ENCODE measurements at regions not wholly inside any gene's neighbourhood (a gene's known extent, or its start where the extent isn't known, plus 50 kb on each side); places are given as distances from the start of the nearest gene placed in this dataset.

DNA sequence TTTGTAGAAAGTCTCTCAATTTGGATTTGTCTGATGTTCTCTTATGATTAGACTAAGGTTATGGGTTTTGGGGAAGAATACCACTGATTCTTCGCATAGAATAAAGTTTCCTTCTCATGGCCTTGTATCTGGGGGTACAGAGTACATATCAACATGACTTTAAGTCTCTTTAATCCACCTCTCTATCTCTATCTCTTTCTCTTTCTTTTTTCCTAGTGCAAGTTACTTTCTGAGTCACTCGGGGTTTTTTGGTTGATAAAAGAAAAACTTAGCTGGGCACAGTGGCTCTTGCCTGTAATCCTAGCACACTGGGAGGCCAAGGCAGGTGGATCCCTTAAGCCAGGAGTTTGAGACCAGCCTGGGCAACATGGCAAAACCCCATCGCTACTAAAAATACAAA lies 100.1 kb upstream of the MAP4K3 start (continued):
- no peak for TF ChIP-seq TBL1XR1 (IDR thresholded peaks at IDR 0.05; ENCODE audit: low read depth, low read length)
- TF ChIP-seq, protein P1, sequence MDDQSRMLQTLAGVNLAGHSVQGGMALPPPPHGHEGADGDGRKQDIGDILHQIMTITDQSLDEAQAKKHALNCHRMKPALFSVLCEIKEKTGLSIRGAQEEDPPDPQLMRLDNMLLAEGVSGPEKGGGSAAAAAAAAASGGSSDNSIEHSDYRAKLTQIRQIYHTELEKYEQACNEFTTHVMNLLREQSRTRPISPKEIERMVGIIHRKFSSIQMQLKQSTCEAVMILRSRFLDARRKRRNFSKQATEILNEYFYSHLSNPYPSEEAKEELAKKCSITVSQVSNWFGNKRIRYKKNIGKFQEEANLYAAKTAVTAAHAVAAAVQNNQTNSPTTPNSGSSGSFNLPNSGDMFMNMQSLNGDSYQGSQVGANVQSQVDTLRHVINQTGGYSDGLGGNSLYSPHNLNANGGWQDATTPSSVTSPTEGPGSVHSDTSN (IDR thresholded peaks at IDR 0.05; ENCODE audit: insufficient replicate concordance, low read depth, low read length) = no peak
- TF ChIP-seq, protein P2, sequence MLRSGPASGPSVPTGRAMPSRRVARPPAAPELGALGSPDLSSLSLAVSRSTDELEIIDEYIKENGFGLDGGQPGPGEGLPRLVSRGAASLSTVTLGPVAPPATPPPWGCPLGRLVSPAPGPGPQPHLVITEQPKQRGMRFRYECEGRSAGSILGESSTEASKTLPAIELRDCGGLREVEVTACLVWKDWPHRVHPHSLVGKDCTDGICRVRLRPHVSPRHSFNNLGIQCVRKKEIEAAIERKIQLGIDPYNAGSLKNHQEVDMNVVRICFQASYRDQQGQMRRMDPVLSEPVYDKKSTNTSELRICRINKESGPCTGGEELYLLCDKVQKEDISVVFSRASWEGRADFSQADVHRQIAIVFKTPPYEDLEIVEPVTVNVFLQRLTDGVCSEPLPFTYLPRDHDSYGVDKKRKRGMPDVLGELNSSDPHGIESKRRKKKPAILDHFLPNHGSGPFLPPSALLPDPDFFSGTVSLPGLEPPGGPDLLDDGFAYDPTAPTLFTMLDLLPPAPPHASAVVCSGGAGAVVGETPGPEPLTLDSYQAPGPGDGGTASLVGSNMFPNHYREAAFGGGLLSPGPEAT (IDR thresholded peaks at IDR 0.05; ENCODE audit: low read depth) = no peak

DNA sequence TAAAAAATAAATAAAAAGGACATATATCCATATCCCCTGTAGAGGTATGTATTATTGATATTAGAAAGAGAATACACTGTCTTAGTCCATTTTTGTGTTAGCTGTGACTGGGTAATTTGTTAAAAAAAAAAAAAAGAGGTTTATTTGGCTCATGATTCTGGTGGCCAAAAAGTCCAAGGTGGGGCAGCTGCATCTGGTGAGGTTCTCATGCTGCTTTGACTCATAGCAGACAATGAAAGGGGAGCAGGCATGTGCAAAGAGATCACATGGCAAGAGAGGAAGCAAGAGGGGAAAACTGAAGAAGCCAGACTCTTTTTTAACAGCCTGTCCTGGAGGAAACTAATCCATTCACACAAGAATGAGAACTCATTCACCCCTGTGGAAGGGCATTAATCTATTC lies 101.6 kb upstream of the MAP4K3 start:
- no peak for TF ChIP-seq CREM (IDR thresholded peaks at IDR 0.05; ENCODE audit: low read depth)
- TF ChIP-seq FOS (IDR thresholded peaks at IDR 0.05; ENCODE audit: borderline replicate concordance, extremely low read depth, insufficient read length) = no peak
- TF ChIP-seq, protein P3, sequence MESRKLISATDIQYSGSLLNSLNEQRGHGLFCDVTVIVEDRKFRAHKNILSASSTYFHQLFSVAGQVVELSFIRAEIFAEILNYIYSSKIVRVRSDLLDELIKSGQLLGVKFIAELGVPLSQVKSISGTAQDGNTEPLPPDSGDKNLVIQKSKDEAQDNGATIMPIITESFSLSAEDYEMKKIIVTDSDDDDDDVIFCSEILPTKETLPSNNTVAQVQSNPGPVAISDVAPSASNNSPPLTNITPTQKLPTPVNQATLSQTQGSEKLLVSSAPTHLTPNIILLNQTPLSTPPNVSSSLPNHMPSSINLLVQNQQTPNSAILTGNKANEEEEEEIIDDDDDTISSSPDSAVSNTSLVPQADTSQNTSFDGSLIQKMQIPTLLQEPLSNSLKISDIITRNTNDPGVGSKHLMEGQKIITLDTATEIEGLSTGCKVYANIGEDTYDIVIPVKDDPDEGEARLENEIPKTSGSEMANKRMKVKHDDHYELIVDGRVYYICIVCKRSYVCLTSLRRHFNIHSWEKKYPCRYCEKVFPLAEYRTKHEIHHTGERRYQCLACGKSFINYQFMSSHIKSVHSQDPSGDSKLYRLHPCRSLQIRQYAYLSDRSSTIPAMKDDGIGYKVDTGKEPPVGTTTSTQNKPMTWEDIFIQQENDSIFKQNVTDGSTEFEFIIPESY (IDR thresholded peaks at IDR 0.05) = no peak
- TF ChIP-seq BMI1 (IDR thresholded peaks at IDR 0.05; ENCODE audit: borderline replicate concordance) = no peak
- no peak for TF ChIP-seq SUPT20H (IDR thresholded peaks at IDR 0.05; ENCODE audit: borderline replicate concordance, control insufficient read depth, low read depth, low read length)
- CTCF ChIA-PET = no interaction called here
- Histone ChIP-seq H4K20me1 (ENCODE audit: control insufficient read depth, insufficient read depth) (no peaks in the 10 kb centered on the region), H3K79me2 (ENCODE audit: control insufficient read depth, insufficient read depth, low read length) (no peaks in the 10 kb centered on the region), H3K4me3 (no peak overlapping the region), H3K9ac (ENCODE audit: control insufficient read depth, insufficient read depth, low read length) (no peak overlapping the region), H3K27me3 (replicated peaks in 1 of 2; ENCODE audit: control insufficient read depth in 2 of 2, insufficient read depth in 2 of 2, low read length in 1 of 2) (no peaks in the 10 kb centered on the region; a peak in 1 of 4 replicates), H3K36me3 (ENCODE audit: control insufficient read depth in 2 of 2, insufficient read depth in 2 of 2, low read length in 1 of 2) (no peaks in the 10 kb centered on the region), H2AFZ (ENCODE audit: control insufficient read depth, low read depth, low read length) (no peak overlapping the region), H3K27ac (ENCODE audit: control insufficient read depth, insufficient read depth) (no peak overlapping the region), H3K4me2 (ENCODE audit: control insufficient read depth, insufficient read depth) (no peak overlapping the region), H3K4me1 (ENCODE audit: control insufficient read depth, insufficient read depth, low read length) (no peaks in the 10 kb centered on the region), H3K9me3 (replicated peaks; ENCODE audit: control insufficient read depth, insufficient read depth, low read length) (no peaks in the 10 kb centered on the region; the same call in 2 of the 3 replicates)
- no peak for FAIRE-seq
- RAD21 ChIA-PET (ENCODE audit: unreplicated experiment) = no interaction called here
- intact Hi-C loops (cut with micrococcal nuclease; ENCODE audit: unreplicated experiment) = no loop called here
- in situ Hi-C loops (cut with MboI) = no loop called here
- no peak for DNase-seq (ENCODE audit: low read depth, low spot score)
- POLR2A ChIA-PET = no interaction called here
- SMC1A ChIA-PET (ENCODE audit: uncharacterized antibody, unreplicated experiment) = no interaction called here
- no peak for ATAC-seq
- BruUV-seq (replicated peaks) = no TSS peak
